Adrenal gland (tissue), 5 donors: ENCODE measurements at regions not wholly inside any gene's neighbourhood (a gene's known extent, or its start where the extent isn't known, plus 50 kb on each side); places are given as distances from the start of the nearest gene placed in this dataset.

Experiments
- CTCF ChIP-seq, 6 experiments: fragments of 450-650 bp in 4 of 6; fragments of 200-600 bp in 2 of 6; sonication (generic) in 1 of 6; IDR thresholded peaks; 1 replicate in 5 of 6; 2 replicates in 1 of 6; pipeline versions ENCODE4 v1.5.1 to v1.8.0; 2016 to 2021; ENCODE audit warnings: antibody characterized with exemption in 6 of 6, mild to moderate bottlenecking in 2 of 6, moderate library complexity in 1 of 6
- POLR2A ChIP-seq, 2 donors: fragments of 450-650 bp; IDR thresholded peaks; one replicate each; pipeline ENCODE4 v1.6.1; 2017; ENCODE audit warnings: antibody characterized with exemption in 2 of 2, mild to moderate bottlenecking in 2 of 2, moderate library complexity in 1 of 2
- donor health status: DM: no; HTN: no; CAD: no.

GRCh38 chr12:67854351-67854750, 134.9 kb upstream of the IFNG-AS1 start:
- TF ChIP-seq CTCF (IDR thresholded peaks at IDR 0.05), result no peak
- no peak for TF ChIP-seq POLR2A (IDR thresholded peaks at IDR 0.05)
